ENCODE measurements at regions not wholly inside any gene's neighbourhood (a gene's known extent, or its start where the extent isn't known, plus 50 kb on each side); places are given as distances from the start of the nearest gene placed in this dataset.

GRCh38 chr13:88411696-88412095 lies 740.5 kb downstream of the SLITRK5 start:
- TF ChIP-seq CTCF (conservative IDR thresholded peaks at IDR 0.05; ENCODE audit: low read depth in 2 of 2) = no peak
- TF ChIP-seq REST (IDR thresholded peaks at IDR 0.05; ENCODE audit: unreplicated experiment) = no peak
- TF ChIP-seq EZH2phosphoT487 (IDR thresholded peaks at IDR 0.05; ENCODE audit: unreplicated experiment) = no peak
- no peak for TF ChIP-seq CREB1 (CRISPR knock-in tag; IDR thresholded peaks at IDR 0.05; ENCODE audit: low read depth)
- TF ChIP-seq EZH2 (IDR thresholded peaks at IDR 0.05; ENCODE audit: low read depth, unreplicated experiment) = no peak
- TF ChIP-seq ZNF114 (CRISPR knock-in tag; IDR thresholded peaks at IDR 0.05) = no peak
- TF ChIP-seq NANOG (IDR thresholded peaks at IDR 0.05; ENCODE audit: borderline replicate concordance) = no peak

Data from GM23338 (cell line).